GM12878 (cell line): ENCODE measurements at regions not wholly inside any gene's neighbourhood (a gene's known extent, or its start where the extent isn't known, plus 50 kb on each side); places are given as distances from the start of the nearest gene placed in this dataset.

Experiments used
- ATAC-seq: fragments of 200-7000 bp; cut with Tn5 transposase; 3 replicates; pipeline ENCODE4 v1.9.1; 2020; ENCODE audit warnings: mild to moderate bottlenecking, moderate library complexity
- BruUV-seq: library from RNA; stranded (reverse); fragments of 400-500 nt; replicated peaks from 2 replicates; lab custom pipeline; 2021; lab: Mats Ljungman, UMichigan
- CTCF ChIA-PET: fragments of 300-600 bp; sonication (Branson Sonifier 250); formaldehyde crosslinking; extraction: SDS; loops from one replicate; lab custom pipeline; 2021; ENCODE audit warnings: inconsistent platforms; lab: Yijun Ruan, JAX
- POLR2A ChIA-PET: fragments of 350-600 bp; formaldehyde crosslinking; extraction: SDS; loops from one replicate; lab custom pipeline; 2021; ENCODE audit warnings: inconsistent platforms; lab: Charles Lee
- RAD21 ChIA-PET: fragments of 300-600 bp; sonication (Branson Sonifier 250); formaldehyde crosslinking; loops from one replicate; lab custom pipeline; 2023; ENCODE audit warnings: antibody characterized with exemption; ENCODE audit not compliant: unreplicated experiment; lab: Charles Lee
- SMC1A ChIA-PET: fragments of 300-600 bp; sonication (Branson Sonifier 250); formaldehyde crosslinking; loops from one replicate; lab custom pipeline; 2023; ENCODE audit not compliant: unreplicated experiment, uncharacterized antibody; lab: Charles Lee
- DNase-seq: peaks from one replicate; pipeline ENCODE4 v3.0.0-alpha.2; 2011; ENCODE audit warnings: low read depth, low spot score
- FAIRE-seq: peaks from 3 replicates; lab custom pipeline; 2011; peaks lifted over from hg19 to GRCh38; lab: Jason Lieb, UNC
- H2AFZ ChIP-seq: 2 replicates; pipeline ENCODE4 v1.6.0; 2011; ENCODE audit warnings: low read depth, low read length, control low read depth; ENCODE audit not compliant: control insufficient read depth
- H3K27ac ChIP-seq: 2 replicates; pipeline ENCODE4 v1.5.1; 2011; ENCODE audit warnings: control low read depth; ENCODE audit not compliant: control insufficient read depth, insufficient read depth
- H3K27me3 ChIP-seq, 2 experiments: replicated peaks in 1 of 2; 2 replicates each; pipeline versions ENCODE4 v1.6.0 to v1.6.1; 2011; ENCODE audit warnings: low read length in 1 of 2; ENCODE audit not compliant: control insufficient read depth in 2 of 2, insufficient read depth in 2 of 2
- H3K36me3 ChIP-seq, 2 experiments: 2 replicates each; pipeline ENCODE4 v1.5.1; 2011; ENCODE audit warnings: low read length in 1 of 2; ENCODE audit not compliant: control insufficient read depth in 2 of 2, insufficient read depth in 2 of 2
- H3K4me1 ChIP-seq: 2 replicates; pipeline ENCODE4 v1.6.1; 2011; ENCODE audit warnings: mild to moderate bottlenecking, low read length, moderate library complexity, mixed read lengths; ENCODE audit not compliant: control insufficient read depth, insufficient read depth
- H3K4me2 ChIP-seq: 2 replicates; pipeline ENCODE4 v1.6.0; 2011; ENCODE audit warnings: control low read depth; ENCODE audit not compliant: control insufficient read depth, insufficient read depth
- H3K4me3 ChIP-seq: fragments of 200-600 bp; sonication (generic); 2 replicates; pipeline ENCODE4 v1.5.1; 2016
- H3K79me2 ChIP-seq: 2 replicates; pipeline ENCODE4 v1.6.0; 2011; ENCODE audit warnings: low read length; ENCODE audit not compliant: control insufficient read depth, insufficient read depth
- H3K9ac ChIP-seq: 2 replicates; pipeline ENCODE4 v1.8.0; 2011; ENCODE audit warnings: low read length, control low read depth, mixed read lengths; ENCODE audit not compliant: control insufficient read depth, insufficient read depth
- H3K9me3 ChIP-seq: replicated peaks from 3 replicates; pipeline ENCODE4 v1.5.1; 2011; ENCODE audit warnings: mild to moderate bottlenecking, low read length; ENCODE audit not compliant: control insufficient read depth, insufficient read depth
- H4K20me1 ChIP-seq: 2 replicates; pipeline ENCODE4 v1.6.0; 2011; ENCODE audit not compliant: control insufficient read depth, insufficient read depth
- BHLHE40 ChIP-seq, 2 experiments: fragments of 450-650 bp in 1 of 2; IDR thresholded peaks; 2 replicates each; pipeline ENCODE4 v1.6.1; 2011 to 2017; ENCODE audit warnings: low read depth in 2 of 2, borderline replicate concordance in 1 of 2, improper control_type of control experiment in 1 of 2, low read length in 1 of 2, mild to moderate bottlenecking in 1 of 2
- HDAC2 ChIP-seq: fragments of 200-600 bp; sonication (generic); IDR thresholded peaks from 2 replicates; pipeline ENCODE4 v1.6.1; 2017
- HDAC6 ChIP-seq: fragments of 200-600 bp; sonication (generic); IDR thresholded peaks from one replicate; pipeline ENCODE4 v1.8.0; 2017; ENCODE audit warnings: antibody characterized with exemption; ENCODE audit not compliant: unreplicated experiment
- MYB ChIP-seq: fragments of 150-350 bp; IDR thresholded peaks from 2 replicates; pipeline ENCODE4 v1.6.1; 2014; ENCODE audit warnings: mild to moderate bottlenecking, low read depth, low read length, borderline replicate concordance
- NR2C2 ChIP-seq: IDR thresholded peaks from 2 replicates; pipeline ENCODE4 v1.6.1; 2011; ENCODE audit warnings: borderline replicate concordance, low read depth; ENCODE audit not compliant: control insufficient read depth, insufficient read length
- PML ChIP-seq: IDR thresholded peaks from 2 replicates; pipeline ENCODE4 v1.6.1; 2012; ENCODE audit warnings: low read length, inconsistent platforms
- STAT3 ChIP-seq: IDR thresholded peaks from 2 replicates; pipeline ENCODE4 v1.6.1; 2011; ENCODE audit warnings: low read depth, low read length, improper control_type of control experiment
- SUZ12 ChIP-seq: fragments of 200-600 bp; sonication (generic); IDR thresholded peaks from one replicate; pipeline ENCODE4 v1.6.1; 2018; ENCODE audit warnings: antibody characterized with exemption, mild to moderate bottlenecking; ENCODE audit not compliant: unreplicated experiment
- ZBED1 ChIP-seq: IDR thresholded peaks from 2 replicates; pipeline ENCODE4 v1.6.1; 2016; ENCODE audit warnings: borderline replicate concordance
- in situ Hi-C: fragments of 300-500 bp; cut with MboI; formaldehyde crosslinking; loops from 9 replicates; pipeline ENCODE4 v1.14.3; 2018; ENCODE audit warnings: mixed read lengths
- intact Hi-C: fragments of 100-400 bp; cut with micrococcal nuclease; formaldehyde crosslinking; loops from one replicate; pipeline ENCODE4 v1.14.2; 2022; ENCODE audit not compliant: unreplicated experiment
- TF ChIP-seq, protein P1 (sequence below): fragments of 450-650 bp; IDR thresholded peaks from 2 replicates; pipeline ENCODE4 v1.6.1; 2018; ENCODE audit warnings: mild to moderate bottlenecking, low read depth, moderate library complexity; ENCODE audit not compliant: partially characterized antibody
- TF ChIP-seq, protein P2 (sequence below): fragments of 450-650 bp; IDR thresholded peaks from 2 replicates; pipeline ENCODE4 v1.6.1; 2018; ENCODE audit warnings: borderline replicate concordance, mild to moderate bottlenecking; ENCODE audit not compliant: partially characterized antibody
- TF ChIP-seq, protein P3 (sequence below): fragments of 450-650 bp; IDR thresholded peaks from 2 replicates; pipeline ENCODE4 v1.6.1; 2017; ENCODE audit warnings: borderline replicate concordance
- TF ChIP-seq, protein P4 (sequence below): IDR thresholded peaks from 2 replicates; pipeline ENCODE4 v1.6.1; 2011; ENCODE audit warnings: borderline replicate concordance, low read depth, mild to moderate bottlenecking, moderate library complexity, mixed read lengths, low read length; ENCODE audit not compliant: insufficient read depth; ENCODE audit errors: extremely low read length

DNA sequence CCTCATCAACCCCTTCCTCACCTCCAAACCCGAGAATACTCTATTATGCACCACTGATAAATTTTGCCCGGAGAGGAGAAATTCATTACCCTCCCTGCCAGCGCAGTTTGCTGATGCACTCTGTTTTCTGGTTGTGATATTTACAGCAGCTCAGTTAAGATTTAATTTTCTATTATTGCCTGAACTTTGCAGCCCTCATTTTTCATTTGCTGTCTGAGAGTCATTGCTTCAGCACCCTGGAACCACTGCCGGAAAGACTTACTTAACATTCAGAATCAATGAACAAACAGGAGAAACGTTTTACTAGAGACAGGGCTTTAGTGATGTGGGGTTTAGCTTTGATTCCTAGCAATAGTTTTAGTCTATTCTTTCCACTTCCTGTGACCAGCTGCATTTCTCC, 56.7 kb upstream of the MAMDC2 start (continued):
- TF ChIP-seq, protein P1, sequence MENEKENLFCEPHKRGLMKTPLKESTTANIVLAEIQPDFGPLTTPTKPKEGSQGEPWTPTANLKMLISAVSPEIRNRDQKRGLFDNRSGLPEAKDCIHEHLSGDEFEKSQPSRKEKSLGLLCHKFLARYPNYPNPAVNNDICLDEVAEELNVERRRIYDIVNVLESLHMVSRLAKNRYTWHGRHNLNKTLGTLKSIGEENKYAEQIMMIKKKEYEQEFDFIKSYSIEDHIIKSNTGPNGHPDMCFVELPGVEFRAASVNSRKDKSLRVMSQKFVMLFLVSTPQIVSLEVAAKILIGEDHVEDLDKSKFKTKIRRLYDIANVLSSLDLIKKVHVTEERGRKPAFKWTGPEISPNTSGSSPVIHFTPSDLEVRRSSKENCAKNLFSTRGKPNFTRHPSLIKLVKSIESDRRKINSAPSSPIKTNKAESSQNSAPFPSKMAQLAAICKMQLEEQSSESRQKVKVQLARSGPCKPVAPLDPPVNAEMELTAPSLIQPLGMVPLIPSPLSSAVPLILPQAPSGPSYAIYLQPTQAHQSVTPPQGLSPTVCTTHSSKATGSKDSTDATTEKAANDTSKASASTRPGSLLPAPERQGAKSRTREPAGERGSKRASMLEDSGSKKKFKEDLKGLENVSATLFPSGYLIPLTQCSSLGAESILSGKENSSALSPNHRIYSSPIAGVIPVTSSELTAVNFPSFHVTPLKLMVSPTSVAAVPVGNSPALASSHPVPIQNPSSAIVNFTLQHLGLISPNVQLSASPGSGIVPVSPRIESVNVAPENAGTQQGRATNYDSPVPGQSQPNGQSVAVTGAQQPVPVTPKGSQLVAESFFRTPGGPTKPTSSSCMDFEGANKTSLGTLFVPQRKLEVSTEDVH: no peak
- TF ChIP-seq, protein P2, sequence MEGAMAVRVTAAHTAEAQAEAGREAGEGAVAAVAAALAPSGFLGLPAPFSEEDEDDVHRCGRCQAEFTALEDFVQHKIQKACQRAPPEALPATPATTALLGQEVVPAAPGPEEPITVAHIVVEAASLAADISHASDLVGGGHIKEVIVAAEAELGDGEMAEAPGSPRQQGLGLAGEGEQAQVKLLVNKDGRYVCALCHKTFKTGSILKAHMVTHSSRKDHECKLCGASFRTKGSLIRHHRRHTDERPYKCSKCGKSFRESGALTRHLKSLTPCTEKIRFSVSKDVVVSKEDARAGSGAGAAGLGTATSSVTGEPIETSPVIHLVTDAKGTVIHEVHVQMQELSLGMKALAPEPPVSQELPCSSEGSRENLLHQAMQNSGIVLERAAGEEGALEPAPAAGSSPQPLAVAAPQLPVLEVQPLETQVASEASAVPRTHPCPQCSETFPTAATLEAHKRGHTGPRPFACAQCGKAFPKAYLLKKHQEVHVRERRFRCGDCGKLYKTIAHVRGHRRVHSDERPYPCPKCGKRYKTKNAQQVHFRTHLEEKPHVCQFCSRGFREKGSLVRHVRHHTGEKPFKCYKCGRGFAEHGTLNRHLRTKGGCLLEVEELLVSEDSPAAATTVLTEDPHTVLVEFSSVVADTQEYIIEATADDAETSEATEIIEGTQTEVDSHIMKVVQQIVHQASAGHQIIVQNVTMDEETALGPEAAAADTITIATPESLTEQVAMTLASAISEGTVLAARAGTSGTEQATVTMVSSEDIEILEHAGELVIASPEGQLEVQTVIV: no peak
- TF ChIP-seq BHLHE40 (IDR thresholded peaks at IDR 0.05; ENCODE audit: borderline replicate concordance in 1 of 2, low read depth in 2 of 2, low read length in 1 of 2): no peak
- TF ChIP-seq, protein P3, sequence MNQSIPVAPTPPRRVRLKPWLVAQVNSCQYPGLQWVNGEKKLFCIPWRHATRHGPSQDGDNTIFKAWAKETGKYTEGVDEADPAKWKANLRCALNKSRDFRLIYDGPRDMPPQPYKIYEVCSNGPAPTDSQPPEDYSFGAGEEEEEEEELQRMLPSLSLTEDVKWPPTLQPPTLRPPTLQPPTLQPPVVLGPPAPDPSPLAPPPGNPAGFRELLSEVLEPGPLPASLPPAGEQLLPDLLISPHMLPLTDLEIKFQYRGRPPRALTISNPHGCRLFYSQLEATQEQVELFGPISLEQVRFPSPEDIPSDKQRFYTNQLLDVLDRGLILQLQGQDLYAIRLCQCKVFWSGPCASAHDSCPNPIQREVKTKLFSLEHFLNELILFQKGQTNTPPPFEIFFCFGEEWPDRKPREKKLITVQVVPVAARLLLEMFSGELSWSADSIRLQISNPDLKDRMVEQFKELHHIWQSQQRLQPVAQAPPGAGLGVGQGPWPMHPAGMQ: no peak

DNA sequence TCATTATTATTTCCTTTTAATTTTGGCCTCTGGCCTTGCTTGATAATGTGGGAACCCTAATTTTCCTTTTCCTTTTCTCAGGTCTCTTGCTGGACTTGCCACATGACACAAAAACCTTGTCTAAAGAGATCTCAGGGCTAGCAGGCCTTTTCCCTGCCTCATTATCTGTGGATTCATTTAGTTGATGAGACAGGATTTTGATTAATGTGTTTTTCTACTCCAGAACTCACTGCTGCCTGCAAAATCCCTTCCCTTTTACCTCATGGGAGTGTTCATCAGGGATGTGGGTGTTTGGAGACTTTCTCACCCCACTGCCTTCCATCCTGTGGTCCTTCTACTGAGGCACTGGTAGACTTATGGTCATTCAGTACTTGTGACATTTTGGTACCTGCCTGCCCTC, 56.2 kb upstream of the MAMDC2 start:
- Histone ChIP-seq H3K36me3 (no peaks in the 10 kb centered on the region), H3K4me1 (no peaks in the 10 kb centered on the region), H3K79me2 (no peaks in the 10 kb centered on the region), H3K4me2 (no peak overlapping the region), H3K9ac (no peak overlapping the region), H2AFZ (no peak overlapping the region), H3K27me3 (no peaks in the 10 kb centered on the region), H4K20me1 (no peaks in the 10 kb centered on the region), H3K27ac (no peak overlapping the region), H3K4me3 (no peak overlapping the region), H3K9me3 (no peaks in the 10 kb centered on the region)
- TF ChIP-seq HDAC2: no peak
- TF ChIP-seq STAT3: no peak
- TF ChIP-seq ZBED1: no peak
- TF ChIP-seq, protein P4, sequence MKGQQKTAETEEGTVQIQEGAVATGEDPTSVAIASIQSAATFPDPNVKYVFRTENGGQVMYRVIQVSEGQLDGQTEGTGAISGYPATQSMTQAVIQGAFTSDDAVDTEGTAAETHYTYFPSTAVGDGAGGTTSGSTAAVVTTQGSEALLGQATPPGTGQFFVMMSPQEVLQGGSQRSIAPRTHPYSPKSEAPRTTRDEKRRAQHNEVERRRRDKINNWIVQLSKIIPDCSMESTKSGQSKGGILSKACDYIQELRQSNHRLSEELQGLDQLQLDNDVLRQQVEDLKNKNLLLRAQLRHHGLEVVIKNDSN: no peak
- no peak for TF ChIP-seq MYB
- TF ChIP-seq HDAC6: no peak
- TF ChIP-seq NR2C2: no peak
- TF ChIP-seq PML: no peak
- no peak for TF ChIP-seq SUZ12
- CTCF ChIA-PET: no interaction called here
- FAIRE-seq: no peak
- no TSS peak for BruUV-seq
- POLR2A ChIA-PET: no interaction called here
- no peak for DNase-seq
- SMC1A ChIA-PET: no interaction called here
- no peak for ATAC-seq
- intact Hi-C loops: no loop called here
- in situ Hi-C loops: no loop called here
- RAD21 ChIA-PET: no interaction called here
